WTC11 (cell line): ENCODE measurements at regions not wholly inside any gene's neighbourhood (a gene's known extent, or its start where the extent isn't known, plus 50 kb on each side); places are given as distances from the start of the nearest gene placed in this dataset.

Experiments
- ATAC-seq: fragments of 200-7000 bp; cut with Tn5 transposase; 2 replicates; pipeline ENCODE4 v1.10.0; 2021; ENCODE audit warnings: mild to moderate bottlenecking, moderate library complexity
- CTCF ChIA-PET: fragments of 300-600 bp; sonication (Branson Sonifier 250); formaldehyde crosslinking; loops from one replicate; lab custom pipeline; 2021; ENCODE audit warnings: antibody characterized with exemption; lab: Charles Lee
- POLR2A ChIA-PET: fragments of 350-600 bp; sonication (Branson Sonifier 250); formaldehyde crosslinking; loops from one replicate; lab custom pipeline; 2021; ENCODE audit warnings: antibody characterized with exemption; lab: Charles Lee
- DNase-seq: peaks from one replicate; pipeline ENCODE4 v3.0.0; 2021; ENCODE audit warnings: low spot score
- H3K27ac Mint-ChIP-seq: 2 replicates; pipeline ENCODE4 v1.8.0; 2021; ENCODE audit warnings: mixed read lengths
- H3K27me3 Mint-ChIP-seq: 2 replicates; pipeline ENCODE4 v1.8.0; 2021; ENCODE audit warnings: low read depth, mild to moderate bottlenecking, moderate library complexity, mixed read lengths
- H3K36me3 Mint-ChIP-seq: 2 replicates; pipeline ENCODE4 v1.8.0; 2021; ENCODE audit warnings: mixed read lengths
- H3K4me1 Mint-ChIP-seq: 2 replicates; pipeline ENCODE4 v1.8.0; 2022; ENCODE audit warnings: mixed read lengths
- H3K4me3 Mint-ChIP-seq: 2 replicates; pipeline ENCODE4 v1.8.0; 2021; ENCODE audit warnings: mild to moderate bottlenecking, moderate library complexity, mixed read lengths
- H3K9me3 Mint-ChIP-seq: 2 replicates; pipeline ENCODE4 v1.8.0; 2021; ENCODE audit warnings: mixed read lengths
- ATF3 ChIP-seq: sonication (generic); formaldehyde crosslinking; conservative IDR thresholded peaks from 2 replicates; pipeline ENCODE4 v1.8.1; 2022; ENCODE audit warnings: mild to moderate bottlenecking, missing genetic modification reagents
- CREM ChIP-seq: sonication (generic); formaldehyde crosslinking; IDR thresholded peaks from 2 replicates; pipeline ENCODE4 v1.8.1; 2022; ENCODE audit warnings: mild to moderate bottlenecking, missing genetic modification reagents, moderate library complexity
- ELF4 ChIP-seq: sonication (generic); formaldehyde crosslinking; IDR thresholded peaks from 2 replicates; pipeline ENCODE4 v1.8.1; 2022; ENCODE audit warnings: low read depth, mild to moderate bottlenecking, moderate library complexity, missing genetic modification reagents
- EMX1 ChIP-seq: fragments of 250-450 bp; sonication (Bioruptor Pico); IDR thresholded peaks from 2 replicates; pipeline ENCODE4 v1.8.0; 2021; ENCODE audit warnings: mild to moderate bottlenecking
- ESRRA ChIP-seq: sonication (generic); formaldehyde crosslinking; IDR thresholded peaks from 2 replicates; pipeline ENCODE4 v1.8.1; 2022; ENCODE audit warnings: mild to moderate bottlenecking, missing genetic modification reagents, borderline replicate concordance
- ETV6 ChIP-seq: sonication (generic); formaldehyde crosslinking; IDR thresholded peaks from 2 replicates; pipeline ENCODE4 v1.8.1; 2022; ENCODE audit warnings: mild to moderate bottlenecking, missing genetic modification reagents
- GABPB1 ChIP-seq: sonication (generic); formaldehyde crosslinking; IDR thresholded peaks from 2 replicates; pipeline ENCODE4 v1.8.1; 2023; ENCODE audit warnings: mild to moderate bottlenecking, missing genetic modification reagents
- HMGXB4 ChIP-seq: sonication (generic); formaldehyde crosslinking; IDR thresholded peaks from 2 replicates; pipeline ENCODE4 v1.8.1; 2023; ENCODE audit warnings: mild to moderate bottlenecking, moderate library complexity, missing genetic modification reagents
- IRF2 ChIP-seq: sonication (generic); formaldehyde crosslinking; IDR thresholded peaks from 2 replicates; pipeline ENCODE4 v1.8.0; 2022; ENCODE audit warnings: low read depth, missing genetic modification reagents, borderline replicate concordance
- NFATC4 ChIP-seq: fragments of 250-450 bp; sonication (Bioruptor Pico); IDR thresholded peaks from 2 replicates; pipeline ENCODE4 v1.9.0; 2021; ENCODE audit warnings: mild to moderate bottlenecking
- NFE2L1 ChIP-seq: sonication (generic); formaldehyde crosslinking; IDR thresholded peaks from 2 replicates; pipeline ENCODE4 v1.8.1; 2023; ENCODE audit warnings: missing genetic modification reagents
- PREB ChIP-seq: sonication (generic); formaldehyde crosslinking; IDR thresholded peaks from 2 replicates; pipeline ENCODE4 v1.8.1; 2022; ENCODE audit warnings: mild to moderate bottlenecking, missing genetic modification reagents, moderate library complexity, borderline replicate concordance
- PRRX2 ChIP-seq: fragments of 250-450 bp; sonication (Bioruptor Pico); IDR thresholded peaks from 2 replicates; pipeline ENCODE4 v1.8.0; 2021; ENCODE audit warnings: mild to moderate bottlenecking
- RORB ChIP-seq: fragments of 250-450 bp; sonication (Bioruptor Pico); IDR thresholded peaks from 2 replicates; pipeline ENCODE4 v1.9.0; 2021; ENCODE audit warnings: mild to moderate bottlenecking
- SMAD4 ChIP-seq: sonication (generic); formaldehyde crosslinking; IDR thresholded peaks from 2 replicates; pipeline ENCODE4 v1.8.0; 2022; ENCODE audit warnings: mild to moderate bottlenecking, missing genetic modification reagents
- SP1 ChIP-seq: sonication (generic); formaldehyde crosslinking; conservative IDR thresholded peaks from 2 replicates; pipeline ENCODE4 v1.8.1; 2022; ENCODE audit warnings: missing genetic modification reagents
- TEAD1 ChIP-seq: sonication (generic); formaldehyde crosslinking; IDR thresholded peaks from 2 replicates; pipeline ENCODE4 v1.8.0; 2022; ENCODE audit warnings: mild to moderate bottlenecking, missing genetic modification reagents
- TEAD4 ChIP-seq: sonication (generic); formaldehyde crosslinking; IDR thresholded peaks from 2 replicates; pipeline ENCODE4 v1.8.0; 2022; ENCODE audit warnings: mild to moderate bottlenecking, missing genetic modification reagents
- ZNF121 ChIP-seq: sonication (generic); formaldehyde crosslinking; IDR thresholded peaks from 2 replicates; pipeline ENCODE4 v1.8.0; 2023; ENCODE audit warnings: missing genetic modification reagents
- ZNF138 ChIP-seq: sonication (generic); formaldehyde crosslinking; conservative IDR thresholded peaks from 2 replicates; pipeline ENCODE4 v1.8.1; 2022; ENCODE audit warnings: mild to moderate bottlenecking, moderate library complexity, missing genetic modification reagents
- ZNF219 ChIP-seq: sonication (generic); formaldehyde crosslinking; IDR thresholded peaks from 2 replicates; pipeline ENCODE4 v1.8.0; 2023; ENCODE audit warnings: missing genetic modification reagents, mild to moderate bottlenecking, borderline replicate concordance
- ZNF263 ChIP-seq: sonication (generic); formaldehyde crosslinking; IDR thresholded peaks from 2 replicates; pipeline ENCODE4 v1.8.1; 2022; ENCODE audit warnings: low read depth, mild to moderate bottlenecking, moderate library complexity, missing genetic modification reagents
- ZNF396 ChIP-seq: fragments of 250-450 bp; sonication (Bioruptor Pico); IDR thresholded peaks from 2 replicates; pipeline ENCODE4 v1.8.0; 2021; ENCODE audit warnings: mild to moderate bottlenecking, moderate library complexity, borderline replicate concordance
- ZNF416 ChIP-seq: fragments of 250-450 bp; sonication (Bioruptor Pico); IDR thresholded peaks from 2 replicates; pipeline ENCODE4 v1.9.0; 2021; ENCODE audit warnings: mild to moderate bottlenecking, inconsistent platforms
- ZNF423 ChIP-seq: fragments of 250-450 bp; sonication (Bioruptor Pico); IDR thresholded peaks from 2 replicates; pipeline ENCODE4 v2.1.2; 2022; ENCODE audit warnings: mild to moderate bottlenecking, moderate library complexity
- ZNF512 ChIP-seq: sonication (generic); formaldehyde crosslinking; IDR thresholded peaks from 2 replicates; pipeline ENCODE4 v1.8.1; 2022; ENCODE audit warnings: missing genetic modification reagents, borderline replicate concordance
- ZNF671 ChIP-seq: fragments of 250-450 bp; sonication (Bioruptor Pico); IDR thresholded peaks from 2 replicates; pipeline ENCODE4 v1.8.0; 2021; ENCODE audit warnings: mild to moderate bottlenecking
- TF ChIP-seq, protein P1 (sequence below): fragments of 250-450 bp; sonication (Bioruptor Pico); IDR thresholded peaks from 2 replicates; pipeline ENCODE4 v2.1.2; 2022; ENCODE audit warnings: mild to moderate bottlenecking, moderate library complexity
- TF ChIP-seq, protein P2 (sequence below): sonication (generic); formaldehyde crosslinking; IDR thresholded peaks from 2 replicates; pipeline ENCODE4 v1.8.1; 2023; ENCODE audit warnings: mild to moderate bottlenecking, missing genetic modification reagents
- TF ChIP-seq, protein P3 (sequence below): fragments of 250-450 bp; sonication (Bioruptor Pico); IDR thresholded peaks from 2 replicates; pipeline ENCODE4 v1.8.0; 2021; ENCODE audit warnings: mild to moderate bottlenecking

DNA sequence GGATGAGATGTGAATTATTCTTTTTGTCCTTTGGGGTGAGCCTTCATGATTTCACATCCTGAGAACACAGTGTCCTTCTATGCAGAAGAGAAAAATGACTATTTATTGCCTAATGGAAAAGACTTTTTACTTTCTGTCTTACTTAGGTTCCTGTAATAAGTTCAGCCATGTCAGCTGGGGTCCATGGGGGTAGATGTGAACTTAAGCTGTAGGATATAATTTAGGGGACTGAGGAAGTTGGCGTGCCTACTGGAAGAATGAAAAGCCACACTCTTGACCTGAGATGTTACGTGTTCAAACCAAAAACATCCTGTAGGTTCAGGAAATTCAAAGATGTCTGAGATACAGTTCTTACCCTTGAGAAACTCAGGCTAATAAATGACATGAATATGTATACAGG lies 660.5 kb downstream of the TOX3 start:
- no peaks in the 10 kb centered on the region for H3K27me3 Mint-ChIP-seq
- no peak overlapping the region for H3K4me3 Mint-ChIP-seq
- H3K27ac Mint-ChIP-seq, result no peak overlapping the region
- CTCF ChIA-PET, result no interaction called here
- H3K36me3 Mint-ChIP-seq, result 0 out of 2 replicates have a peak, but pooled peaks cover 2% of the 10 kb centered on the region
- POLR2A ChIA-PET, result no interaction called here
- H3K9me3 Mint-ChIP-seq, result peaks cover 6% of the 10 kb centered on the region
- DNase-seq, result no peak
- ATAC-seq, result no peak
- H3K4me1 Mint-ChIP-seq, result peaks cover 3% of the 10 kb centered on the region
- TF ChIP-seq, protein P1, sequence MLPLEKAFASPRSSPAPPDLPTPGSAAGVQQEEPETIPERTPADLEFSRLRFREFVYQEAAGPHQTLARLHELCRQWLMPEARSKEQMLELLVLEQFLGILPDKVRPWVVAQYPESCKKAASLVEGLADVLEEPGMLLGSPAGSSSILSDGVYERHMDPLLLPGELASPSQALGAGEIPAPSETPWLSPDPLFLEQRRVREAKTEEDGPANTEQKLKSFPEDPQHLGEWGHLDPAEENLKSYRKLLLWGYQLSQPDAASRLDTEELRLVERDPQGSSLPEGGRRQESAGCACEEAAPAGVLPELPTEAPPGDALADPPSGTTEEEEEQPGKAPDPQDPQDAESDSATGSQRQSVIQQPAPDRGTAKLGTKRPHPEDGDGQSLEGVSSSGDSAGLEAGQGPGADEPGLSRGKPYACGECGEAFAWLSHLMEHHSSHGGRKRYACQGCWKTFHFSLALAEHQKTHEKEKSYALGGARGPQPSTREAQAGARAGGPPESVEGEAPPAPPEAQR, result no peak
- TF ChIP-seq ZNF121 (CRISPR knock-in tag), result no peak
- no peak for TF ChIP-seq ZNF138 (CRISPR knock-in tag)
- no peak for TF ChIP-seq ZNF512 (CRISPR knock-in tag)
- TF ChIP-seq, protein P2, sequence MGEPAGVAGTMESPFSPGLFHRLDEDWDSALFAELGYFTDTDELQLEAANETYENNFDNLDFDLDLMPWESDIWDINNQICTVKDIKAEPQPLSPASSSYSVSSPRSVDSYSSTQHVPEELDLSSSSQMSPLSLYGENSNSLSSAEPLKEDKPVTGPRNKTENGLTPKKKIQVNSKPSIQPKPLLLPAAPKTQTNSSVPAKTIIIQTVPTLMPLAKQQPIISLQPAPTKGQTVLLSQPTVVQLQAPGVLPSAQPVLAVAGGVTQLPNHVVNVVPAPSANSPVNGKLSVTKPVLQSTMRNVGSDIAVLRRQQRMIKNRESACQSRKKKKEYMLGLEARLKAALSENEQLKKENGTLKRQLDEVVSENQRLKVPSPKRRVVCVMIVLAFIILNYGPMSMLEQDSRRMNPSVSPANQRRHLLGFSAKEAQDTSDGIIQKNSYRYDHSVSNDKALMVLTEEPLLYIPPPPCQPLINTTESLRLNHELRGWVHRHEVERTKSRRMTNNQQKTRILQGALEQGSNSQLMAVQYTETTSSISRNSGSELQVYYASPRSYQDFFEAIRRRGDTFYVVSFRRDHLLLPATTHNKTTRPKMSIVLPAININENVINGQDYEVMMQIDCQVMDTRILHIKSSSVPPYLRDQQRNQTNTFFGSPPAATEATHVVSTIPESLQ (CRISPR knock-in tag), result no peak
- TF ChIP-seq SP1 (CRISPR knock-in tag), result no peak
- TF ChIP-seq PREB (CRISPR knock-in tag), result no peak
- TF ChIP-seq NFE2L1, result no peak
- TF ChIP-seq SMAD4, result no peak
- TF ChIP-seq ESRRA (CRISPR knock-in tag), result no peak
- no peak for TF ChIP-seq ZNF396 (CRISPR knock-in tag)
- TF ChIP-seq ZNF219 (CRISPR knock-in tag), result no peak
- TF ChIP-seq ZNF263 (CRISPR knock-in tag), result no peak
- no peak for TF ChIP-seq PRRX2 (CRISPR knock-in tag)
- no peak for TF ChIP-seq RORB (CRISPR knock-in tag)
- TF ChIP-seq ZNF671 (CRISPR knock-in tag), result no peak
- TF ChIP-seq, protein P3, sequence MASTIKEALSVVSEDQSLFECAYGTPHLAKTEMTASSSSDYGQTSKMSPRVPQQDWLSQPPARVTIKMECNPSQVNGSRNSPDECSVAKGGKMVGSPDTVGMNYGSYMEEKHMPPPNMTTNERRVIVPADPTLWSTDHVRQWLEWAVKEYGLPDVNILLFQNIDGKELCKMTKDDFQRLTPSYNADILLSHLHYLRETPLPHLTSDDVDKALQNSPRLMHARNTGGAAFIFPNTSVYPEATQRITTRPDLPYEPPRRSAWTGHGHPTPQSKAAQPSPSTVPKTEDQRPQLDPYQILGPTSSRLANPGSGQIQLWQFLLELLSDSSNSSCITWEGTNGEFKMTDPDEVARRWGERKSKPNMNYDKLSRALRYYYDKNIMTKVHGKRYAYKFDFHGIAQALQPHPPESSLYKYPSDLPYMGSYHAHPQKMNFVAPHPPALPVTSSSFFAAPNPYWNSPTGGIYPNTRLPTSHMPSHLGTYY (CRISPR knock-in tag), result no peak
- TF ChIP-seq ATF3, result no peak

- H3K27me3 Mint-ChIP-seq, result no peaks in the 10 kb centered on the region
- peaks cover 12% of the 10 kb centered on the region for H3K4me1 Mint-ChIP-seq
- no peak overlapping the region for H3K27ac Mint-ChIP-seq
- POLR2A ChIA-PET, result no interaction called here
- CTCF ChIA-PET, result no interaction called here
- H3K36me3 Mint-ChIP-seq, result no peaks in the 10 kb centered on the region
- DNase-seq (no peak), ATAC-seq (no peak)
- peaks cover 2% of the 10 kb centered on the region for H3K9me3 Mint-ChIP-seq
- no peak overlapping the region for H3K4me3 Mint-ChIP-seq
- TF ChIP-seq ETV6, result no peak
- no peak for TF ChIP-seq TEAD1
- TF ChIP-seq ELF4 (CRISPR knock-in tag), result no peak
- no peak for TF ChIP-seq CREM (CRISPR knock-in tag)
- no peak for TF ChIP-seq TEAD4 (CRISPR knock-in tag)
- no peak for TF ChIP-seq HMGXB4 (CRISPR knock-in tag)
- no peak for TF ChIP-seq ZNF416 (CRISPR knock-in tag)
- no peak for TF ChIP-seq EMX1 (CRISPR knock-in tag)
- no peak for TF ChIP-seq NFATC4 (CRISPR knock-in tag)
- TF ChIP-seq ZNF219 (CRISPR knock-in tag), result no peak
- no peak for TF ChIP-seq ZNF423 (CRISPR knock-in tag)
- TF ChIP-seq GABPB1 (CRISPR knock-in tag), result no peak
- TF ChIP-seq IRF2 (CRISPR knock-in tag), result no peak
Measured at GRCh38 chr16:51884773-51885172, 662.2 kb downstream of the TOX3 start.
